ENCODE measurements at regions not wholly inside any gene's neighbourhood (a gene's known extent, or its start where the extent isn't known, plus 50 kb on each side); places are given as distances from the start of the nearest gene placed in this dataset.

DNA sequence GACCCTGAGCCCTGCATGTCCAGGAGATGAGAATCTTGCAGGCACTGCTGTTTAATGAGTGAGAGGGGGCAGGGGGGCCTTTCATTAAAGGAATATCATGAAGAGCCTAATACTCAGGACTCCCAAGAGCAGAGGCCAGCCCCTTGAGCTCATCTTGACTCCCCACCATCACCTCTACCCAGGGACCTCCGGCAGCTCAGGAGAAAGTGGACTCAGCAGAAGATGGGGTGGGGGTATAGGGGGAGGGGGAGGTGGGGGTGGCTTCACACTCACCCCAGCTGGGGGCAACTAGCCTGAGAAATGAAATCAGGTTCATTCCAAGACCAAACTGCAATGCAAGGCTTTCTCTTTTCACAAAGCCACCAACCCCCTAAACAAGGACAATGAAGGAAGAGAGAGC, 575.6 kb upstream of the MKI67 start:
- TF ChIP-seq FOXA2 (IDR thresholded peaks at IDR 0.05) (no peak), EGR1 (IDR thresholded peaks at IDR 0.05; ENCODE audit: low read depth in 2 of 2) (no peak), JUND (IDR thresholded peaks at IDR 0.05) (no peak), RXRA (IDR thresholded peaks at IDR 0.05) (no peak), GABPA (IDR thresholded peaks at IDR 0.05 in 1 of 2, conservative IDR thresholded peaks at IDR 0.05 in 1 of 2) (no peak), HNF4G (IDR thresholded peaks at IDR 0.05) (no peak), ATF3 (IDR thresholded peaks at IDR 0.05) (no peak), FOXA1 (IDR thresholded peaks at IDR 0.05) (no peak), NR2F2 (IDR thresholded peaks at IDR 0.05) (no peak), SP1 (IDR thresholded peaks at IDR 0.05) (no peak)
- TF ChIP-seq, protein P1, sequence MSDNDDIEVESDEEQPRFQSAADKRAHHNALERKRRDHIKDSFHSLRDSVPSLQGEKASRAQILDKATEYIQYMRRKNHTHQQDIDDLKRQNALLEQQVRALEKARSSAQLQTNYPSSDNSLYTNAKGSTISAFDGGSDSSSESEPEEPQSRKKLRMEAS (IDR thresholded peaks at IDR 0.05): no peak
- TF ChIP-seq, protein P2, sequence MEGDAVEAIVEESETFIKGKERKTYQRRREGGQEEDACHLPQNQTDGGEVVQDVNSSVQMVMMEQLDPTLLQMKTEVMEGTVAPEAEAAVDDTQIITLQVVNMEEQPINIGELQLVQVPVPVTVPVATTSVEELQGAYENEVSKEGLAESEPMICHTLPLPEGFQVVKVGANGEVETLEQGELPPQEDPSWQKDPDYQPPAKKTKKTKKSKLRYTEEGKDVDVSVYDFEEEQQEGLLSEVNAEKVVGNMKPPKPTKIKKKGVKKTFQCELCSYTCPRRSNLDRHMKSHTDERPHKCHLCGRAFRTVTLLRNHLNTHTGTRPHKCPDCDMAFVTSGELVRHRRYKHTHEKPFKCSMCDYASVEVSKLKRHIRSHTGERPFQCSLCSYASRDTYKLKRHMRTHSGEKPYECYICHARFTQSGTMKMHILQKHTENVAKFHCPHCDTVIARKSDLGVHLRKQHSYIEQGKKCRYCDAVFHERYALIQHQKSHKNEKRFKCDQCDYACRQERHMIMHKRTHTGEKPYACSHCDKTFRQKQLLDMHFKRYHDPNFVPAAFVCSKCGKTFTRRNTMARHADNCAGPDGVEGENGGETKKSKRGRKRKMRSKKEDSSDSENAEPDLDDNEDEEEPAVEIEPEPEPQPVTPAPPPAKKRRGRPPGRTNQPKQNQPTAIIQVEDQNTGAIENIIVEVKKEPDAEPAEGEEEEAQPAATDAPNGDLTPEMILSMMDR (IDR thresholded peaks at IDR 0.05; ENCODE audit: low read depth, low read length, missing input control): no peak
- Histone ChIP-seq H3K27ac (ENCODE audit: low read depth in 1 of 2, low read length in 2 of 2) (no peak overlapping the region), H3K9me3 (ENCODE audit: control insufficient read depth in 4 of 4, low read length in 3 of 4) (no peaks in the 10 kb centered on the region), H3K9ac (ENCODE audit: low read depth in 1 of 2, low read length in 2 of 2) (no peak overlapping the region), H3K36me3 (ENCODE audit: control insufficient read depth in 4 of 4, insufficient read depth in 3 of 4, low read depth in 1 of 4, low read length in 3 of 4) (no peaks in the 10 kb centered on the region), H3K4me3 (ENCODE audit: low read depth in 1 of 3, low read length in 3 of 3) (no peak overlapping the region), H3K4me1 (ENCODE audit: control insufficient read depth in 4 of 4, insufficient read depth in 4 of 4, low read length in 3 of 4) (no peaks in the 10 kb centered on the region), H3K27me3 (ENCODE audit: control insufficient read depth in 4 of 4, insufficient read depth in 4 of 4, low read length in 3 of 4) (peaks cover 0 to 9% (median under 1%) of the 10 kb centered on the region in 4 donors)
- no peak for DNase-seq (ENCODE audit: low spot score)
- WGBS: 77% methylated on average over 1 of the region's 1 CpG

- Histone ChIP-seq H3K36me3 (ENCODE audit: control insufficient read depth in 4 of 4, insufficient read depth in 3 of 4, low read depth in 1 of 4, low read length in 3 of 4) (no peaks in the 10 kb centered on the region), H3K9me3 (ENCODE audit: control insufficient read depth in 4 of 4, low read length in 3 of 4) (peaks cover 0 to 4% (median 0%) of the 10 kb centered on the region in 4 donors), H3K4me3 (ENCODE audit: low read depth in 1 of 3, low read length in 3 of 3) (no peak overlapping the region), H3K4me1 (ENCODE audit: control insufficient read depth in 4 of 4, insufficient read depth in 4 of 4, low read length in 3 of 4) (no peaks in the 10 kb centered on the region), H3K27ac (ENCODE audit: low read depth in 1 of 2, low read length in 2 of 2) (no peak overlapping the region), H3K9ac (ENCODE audit: low read depth in 1 of 2, low read length in 2 of 2) (no peak overlapping the region), H3K27me3 (ENCODE audit: control insufficient read depth in 4 of 4, insufficient read depth in 4 of 4, low read length in 3 of 4) (peaks cover 0 to 8% (median 2%) of the 10 kb centered on the region in 4 donors)
- 41% methylated on average over 1 of the region's 1 CpG for WGBS
- no peak for DNase-seq (ENCODE audit: low spot score)
- TF ChIP-seq GABPA (IDR thresholded peaks at IDR 0.05 in 1 of 2, conservative IDR thresholded peaks at IDR 0.05 in 1 of 2) (no peak), TAF1 (conservative IDR thresholded peaks at IDR 0.05) (no peak), SP1 (IDR thresholded peaks at IDR 0.05) (no peak), EGR1 (IDR thresholded peaks at IDR 0.05; ENCODE audit: low read depth in 2 of 2) (no peak), ATF3 (IDR thresholded peaks at IDR 0.05) (no peak), FOXA1 (IDR thresholded peaks at IDR 0.05) (no peak), RAD21 (IDR thresholded peaks at IDR 0.05) (no peak), RXRA (IDR thresholded peaks at IDR 0.05) (no peak), FOXA2 (IDR thresholded peaks at IDR 0.05) (no peak), HNF4G (IDR thresholded peaks at IDR 0.05) (no peak), YY1 (IDR thresholded peaks at IDR 0.05) (no peak), HNF4A (conservative IDR thresholded peaks at IDR 0.05) (no peak), JUND (IDR thresholded peaks at IDR 0.05) (no peak), NR2F2 (IDR thresholded peaks at IDR 0.05) (no peak)
- TF ChIP-seq, protein P1 (IDR thresholded peaks at IDR 0.05): no peak
- TF ChIP-seq, protein P3, sequence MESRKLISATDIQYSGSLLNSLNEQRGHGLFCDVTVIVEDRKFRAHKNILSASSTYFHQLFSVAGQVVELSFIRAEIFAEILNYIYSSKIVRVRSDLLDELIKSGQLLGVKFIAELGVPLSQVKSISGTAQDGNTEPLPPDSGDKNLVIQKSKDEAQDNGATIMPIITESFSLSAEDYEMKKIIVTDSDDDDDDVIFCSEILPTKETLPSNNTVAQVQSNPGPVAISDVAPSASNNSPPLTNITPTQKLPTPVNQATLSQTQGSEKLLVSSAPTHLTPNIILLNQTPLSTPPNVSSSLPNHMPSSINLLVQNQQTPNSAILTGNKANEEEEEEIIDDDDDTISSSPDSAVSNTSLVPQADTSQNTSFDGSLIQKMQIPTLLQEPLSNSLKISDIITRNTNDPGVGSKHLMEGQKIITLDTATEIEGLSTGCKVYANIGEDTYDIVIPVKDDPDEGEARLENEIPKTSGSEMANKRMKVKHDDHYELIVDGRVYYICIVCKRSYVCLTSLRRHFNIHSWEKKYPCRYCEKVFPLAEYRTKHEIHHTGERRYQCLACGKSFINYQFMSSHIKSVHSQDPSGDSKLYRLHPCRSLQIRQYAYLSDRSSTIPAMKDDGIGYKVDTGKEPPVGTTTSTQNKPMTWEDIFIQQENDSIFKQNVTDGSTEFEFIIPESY (IDR thresholded peaks at IDR 0.05): no peak
- TF ChIP-seq, protein P2 (IDR thresholded peaks at IDR 0.05; ENCODE audit: low read depth, low read length, missing input control): no peak
- TF ChIP-seq, protein P4, sequence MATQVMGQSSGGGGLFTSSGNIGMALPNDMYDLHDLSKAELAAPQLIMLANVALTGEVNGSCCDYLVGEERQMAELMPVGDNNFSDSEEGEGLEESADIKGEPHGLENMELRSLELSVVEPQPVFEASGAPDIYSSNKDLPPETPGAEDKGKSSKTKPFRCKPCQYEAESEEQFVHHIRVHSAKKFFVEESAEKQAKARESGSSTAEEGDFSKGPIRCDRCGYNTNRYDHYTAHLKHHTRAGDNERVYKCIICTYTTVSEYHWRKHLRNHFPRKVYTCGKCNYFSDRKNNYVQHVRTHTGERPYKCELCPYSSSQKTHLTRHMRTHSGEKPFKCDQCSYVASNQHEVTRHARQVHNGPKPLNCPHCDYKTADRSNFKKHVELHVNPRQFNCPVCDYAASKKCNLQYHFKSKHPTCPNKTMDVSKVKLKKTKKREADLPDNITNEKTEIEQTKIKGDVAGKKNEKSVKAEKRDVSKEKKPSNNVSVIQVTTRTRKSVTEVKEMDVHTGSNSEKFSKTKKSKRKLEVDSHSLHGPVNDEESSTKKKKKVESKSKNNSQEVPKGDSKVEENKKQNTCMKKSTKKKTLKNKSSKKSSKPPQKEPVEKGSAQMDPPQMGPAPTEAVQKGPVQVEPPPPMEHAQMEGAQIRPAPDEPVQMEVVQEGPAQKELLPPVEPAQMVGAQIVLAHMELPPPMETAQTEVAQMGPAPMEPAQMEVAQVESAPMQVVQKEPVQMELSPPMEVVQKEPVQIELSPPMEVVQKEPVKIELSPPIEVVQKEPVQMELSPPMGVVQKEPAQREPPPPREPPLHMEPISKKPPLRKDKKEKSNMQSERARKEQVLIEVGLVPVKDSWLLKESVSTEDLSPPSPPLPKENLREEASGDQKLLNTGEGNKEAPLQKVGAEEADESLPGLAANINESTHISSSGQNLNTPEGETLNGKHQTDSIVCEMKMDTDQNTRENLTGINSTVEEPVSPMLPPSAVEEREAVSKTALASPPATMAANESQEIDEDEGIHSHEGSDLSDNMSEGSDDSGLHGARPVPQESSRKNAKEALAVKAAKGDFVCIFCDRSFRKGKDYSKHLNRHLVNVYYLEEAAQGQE (IDR thresholded peaks at IDR 0.05): no peak
Observed at GRCh38 chr10:128704716-128705115, 578.5 kb upstream of the MKI67 start.

All from liver (tissue), 8 donors.